GM20000 (cell line): ENCODE measurements at regions not wholly inside any gene's neighbourhood (a gene's known extent, or its start where the extent isn't known, plus 50 kb on each side); places are given as distances from the start of the nearest gene placed in this dataset.

Experiments
- DNase-seq: peaks from one replicate; pipeline ENCODE4 v3.0.0; 2012; ENCODE audit warnings: low spot score
- CTCF ChIP-seq: IDR thresholded peaks from 2 replicates; pipeline ENCODE4 v1.5.1; 2012; ENCODE audit warnings: mild to moderate bottlenecking, control low read depth; ENCODE audit errors: extremely low read depth, missing control alignments

DNA sequence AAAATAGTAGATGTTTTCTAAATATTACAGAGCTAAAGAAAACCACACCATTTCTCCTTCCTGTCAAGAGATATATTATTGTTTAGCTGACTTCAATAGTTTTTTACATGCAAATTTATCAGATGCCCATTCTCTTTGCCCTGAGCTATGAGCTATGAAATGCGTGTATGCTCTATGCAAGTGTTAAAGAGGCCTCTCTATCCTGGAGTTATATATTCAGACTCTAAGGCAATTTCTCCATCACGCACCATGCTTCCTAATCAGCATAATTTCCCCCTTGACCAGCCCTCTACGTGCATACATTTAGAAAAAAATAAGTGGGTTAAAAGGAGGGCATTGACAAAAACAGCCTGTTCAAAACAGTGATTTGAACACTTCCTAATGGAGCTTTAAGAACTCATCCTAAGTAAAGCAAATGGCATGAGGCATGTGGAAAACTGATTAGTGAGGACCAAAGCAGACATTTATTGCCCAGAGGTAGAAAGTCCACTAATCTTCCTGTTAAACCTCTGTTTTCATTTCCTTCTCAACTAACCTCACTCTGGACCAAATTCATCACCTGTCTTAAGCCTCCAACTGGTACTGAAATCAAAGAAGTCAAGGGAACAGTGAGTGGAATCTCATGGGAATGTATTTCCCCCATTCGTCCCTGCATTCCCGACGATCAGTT is 565.8 kb upstream of the PKN2 start:
- TF ChIP-seq CTCF = no peak
- no peak for DNase-seq

GRCh38 chr1:88124614-88125013 is 559.5 kb upstream of the PKN2 start:
- no peak for DNase-seq
- TF ChIP-seq CTCF = no peak

- DNase-seq = no peak
- TF ChIP-seq CTCF = no peak
Measured at GRCh38 chr1:88126467-88126866, 557.6 kb upstream of the PKN2 start.

- DNase-seq = no peak
- no peak for TF ChIP-seq CTCF
Measured at GRCh38 chr1:88133991-88134390, 550.1 kb upstream of the PKN2 start.

DNA sequence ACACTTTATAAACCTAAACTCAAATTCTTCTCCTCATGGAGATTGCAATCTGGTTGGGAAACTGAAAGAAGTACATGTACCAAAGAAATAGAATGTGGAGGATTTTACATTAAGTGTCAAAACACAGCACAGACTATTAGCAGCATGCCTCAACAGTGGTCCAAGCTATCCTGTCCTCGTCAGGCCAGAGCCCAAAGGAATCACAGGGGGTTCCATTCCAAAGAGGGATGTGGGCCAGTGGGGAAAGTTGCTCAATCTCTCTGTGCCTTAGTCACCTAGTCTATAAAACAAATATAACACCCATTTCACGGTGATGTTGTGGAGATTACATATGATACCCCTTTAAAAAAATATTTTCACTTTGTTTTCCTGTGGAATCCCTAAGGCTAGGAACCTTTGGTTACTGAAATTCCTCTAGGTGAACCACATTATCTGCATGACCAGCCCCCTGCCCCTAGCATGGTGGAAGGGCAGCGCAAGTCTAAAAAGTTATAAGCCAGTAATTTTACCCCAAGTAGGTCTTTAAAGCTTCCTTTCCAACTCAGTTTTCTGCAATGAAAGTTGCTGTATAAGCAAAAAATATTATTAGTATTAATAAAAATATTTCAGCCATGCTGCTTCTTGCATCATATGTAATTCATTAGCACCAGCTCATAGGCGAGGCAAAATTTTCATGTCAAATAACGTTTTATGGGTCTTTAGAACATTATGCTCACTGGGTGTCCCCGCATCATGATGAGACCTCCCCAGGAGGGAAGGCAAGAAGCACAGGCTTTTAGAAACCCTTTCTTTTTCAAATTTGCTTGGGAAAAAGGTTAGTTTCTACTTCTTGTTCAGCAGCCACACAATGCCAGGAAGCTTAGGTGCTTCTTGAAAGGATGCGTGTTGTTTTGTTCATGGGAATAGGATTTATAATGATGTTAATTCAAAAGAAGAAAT is 548.8 kb upstream of the PKN2 start:
- DNase-seq = no peak
- no peak for TF ChIP-seq CTCF

DNA sequence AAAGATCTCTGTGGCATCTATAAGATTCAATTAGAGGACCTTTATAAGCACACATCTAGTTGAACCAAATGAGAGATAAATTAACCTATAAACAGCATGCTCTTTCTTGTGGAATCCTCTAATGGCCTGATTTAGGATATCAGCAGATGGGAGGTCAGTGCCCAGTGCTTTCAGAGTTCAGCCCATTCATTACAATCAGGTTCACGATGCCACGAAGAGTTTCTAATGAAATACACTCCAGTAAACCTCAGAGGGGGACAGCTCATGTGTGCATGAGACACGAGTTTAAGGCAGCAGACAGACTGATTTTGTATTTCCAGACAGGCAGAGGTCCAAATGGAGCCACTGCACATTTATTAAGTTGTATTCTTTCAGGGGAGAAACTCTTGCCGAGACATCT is 544.4 kb upstream of the PKN2 start:
- no peak for TF ChIP-seq CTCF
- no peak for DNase-seq

GRCh38 chr1:88140325-88140724 is 543.7 kb upstream of the PKN2 start:
- no peak for TF ChIP-seq CTCF

More at GRCh38 chr1:88140325-88140724, 543.7 kb upstream of the PKN2 start:
- no peak for DNase-seq
